AG08395 (cell line): ENCODE measurements at regions not wholly inside any gene's neighbourhood (a gene's known extent, or its start where the extent isn't known, plus 50 kb on each side); places are given as distances from the start of the nearest gene placed in this dataset.

Experiments
- DNase-seq: peaks from one replicate; pipeline ENCODE4 v3.0.0; 2012; ENCODE audit warnings: mixed read lengths, low spot score

- no peak for DNase-seq
These were observed 183.2 kb upstream of the ZRANB2 start for GRCh38 chr1:71264039-71264438.

GRCh38 chr1:71262970-71263369 lies 182.1 kb upstream of the ZRANB2 start:
- no peak for DNase-seq

- DNase-seq: no peak
These were observed 172.1 kb upstream of the ZRANB2 start for GRCh38 chr1:71252900-71253299.

- DNase-seq: no peak
These were observed 164.4 kb upstream of the ZRANB2 start for GRCh38 chr1:71245246-71245645.

- no peak for DNase-seq
These were observed 161.4 kb upstream of the ZRANB2 start for GRCh38 chr1:71242239-71242638.

GRCh38 chr1:71240656-71241055 lies 159.8 kb upstream of the ZRANB2 start:
- DNase-seq: no peak

GRCh38 chr1:71236503-71236902 lies 155.7 kb upstream of the ZRANB2 start:
- no peak for DNase-seq

- no peak for DNase-seq
These were observed 152.8 kb upstream of the ZRANB2 start for GRCh38 chr1:71233645-71234044.

- DNase-seq: no peak
These were observed 152.0 kb upstream of the ZRANB2 start for GRCh38 chr1:71232786-71233185.

GRCh38 chr1:71232166-71232763 lies 151.4 kb upstream of the ZRANB2 start:
- no peak for DNase-seq

GRCh38 chr1:71231751-71232150 lies 150.9 kb upstream of the ZRANB2 start:
- peak; percentile 14 for DNase-seq

GRCh38 chr1:71228742-71229365 lies 148.0 kb upstream of the ZRANB2 start:
- no peak for DNase-seq

- no peak for DNase-seq
These were observed 147.4 kb upstream of the ZRANB2 start for GRCh38 chr1:71228241-71228640.

GRCh38 chr1:71224741-71225377 lies 144.0 kb upstream of the ZRANB2 start:
- no peak for DNase-seq

GRCh38 chr1:71223641-71224340 lies 143.0 kb upstream of the ZRANB2 start:
- DNase-seq: no peak

- DNase-seq: no peak
These were observed 141.8 kb upstream of the ZRANB2 start for GRCh38 chr1:71222668-71223067.

GRCh38 chr1:71210718-71211117 lies 129.9 kb upstream of the ZRANB2 start:
- peak; percentile 9 for DNase-seq

GRCh38 chr1:71203241-71203640 lies 122.4 kb upstream of the ZRANB2 start:
- no peak for DNase-seq

GRCh38 chr1:71200503-71200902 lies 119.7 kb upstream of the ZRANB2 start:
- DNase-seq: no peak

- DNase-seq: peak; percentile 45
These were observed 115.8 kb upstream of the ZRANB2 start for GRCh38 chr1:71196685-71197084.

- no peak for DNase-seq
These were observed 112.3 kb upstream of the ZRANB2 start for GRCh38 chr1:71193153-71193552.

GRCh38 chr1:71191520-71191919 lies 110.7 kb upstream of the ZRANB2 start:
- no peak for DNase-seq

- DNase-seq: no peak
These were observed 110.0 kb upstream of the ZRANB2 start for GRCh38 chr1:71190843-71191242.
